Left colon (tissue), 2 donors: ENCODE measurements at regions not wholly inside any gene's neighbourhood (a gene's known extent, or its start where the extent isn't known, plus 50 kb on each side); places are given as distances from the start of the nearest gene placed in this dataset.

ENCODE experiments used
- ATAC-seq: fragments of 200-7000 bp; cut with Tn5 transposase; one replicate; pipeline ENCODE4 v1.9.1; 2020; ENCODE audit warnings: mild to moderate bottlenecking, moderate library complexity
- DNase-seq, 2 donors: peaks; one replicate each; pipeline ENCODE4 v3.0.0-alpha.2; 2020
- intact Hi-C, 2 donors: fragments of 100-400 bp; cut with DNase I in 1 of 2; cut with micrococcal nuclease in 1 of 2; formaldehyde crosslinking; loops; one replicate each; pipeline versions ENCODE4 v1.11.2 to v1.14.0; 2022; cut with DNase I, micrococcal nuclease
- donor health status: DM: no; HTN: no; CAD: no.
- donor health status: DM: yes; HTN: yes; CAD: no.

- DNase-seq = no peak
- no peak for ATAC-seq
- intact Hi-C loops = loop anchor here in 1 of 2 donors (2.0 kb wide), 1 partner anchor 837 kb away; no protein-coding TSS in a partner anchor
Measured at GRCh38 chr9:87323928-87324327, 173.7 kb upstream of the DAPK1 start.

DNA sequence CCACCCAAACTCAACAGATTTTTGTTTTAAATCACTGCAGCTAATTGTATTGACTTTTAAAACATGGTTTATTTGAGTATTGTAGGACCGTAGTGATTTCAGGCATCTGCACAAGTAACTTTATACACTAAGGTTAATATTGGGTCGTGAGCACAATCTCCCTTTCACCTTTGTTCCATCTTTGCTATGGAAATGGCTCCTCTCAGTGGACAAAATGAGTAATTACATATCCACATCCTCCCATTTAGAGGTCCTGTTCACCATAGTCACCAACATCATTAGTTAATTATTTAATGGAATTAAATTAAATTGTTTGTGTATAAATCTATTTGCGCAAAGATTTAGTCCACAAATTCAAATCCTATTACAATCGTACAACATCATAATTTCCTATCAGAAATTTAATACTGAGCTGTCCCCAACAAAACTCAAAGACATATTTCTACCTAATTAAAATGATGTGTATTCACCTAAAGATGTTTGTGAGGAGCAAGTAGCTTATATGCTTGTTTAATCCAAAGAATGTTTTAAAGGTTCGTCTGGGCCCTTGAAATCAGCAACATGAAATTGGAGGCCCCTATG is 173.0 kb upstream of the DAPK1 start:
- intact Hi-C loops = loop anchor here in 1 of 2 donors (2.0 to 5.0 kb wide), 2 partner anchors 838 to 892 kb away; no protein-coding TSS in a partner anchor
- ATAC-seq (peak; percentile 61), DNase-seq (no peak)

GRCh38 chr9:87327575-87328125 is 170.0 kb upstream of the DAPK1 start:
- intact Hi-C loops = loop anchor here in 1 of 2 donors (5.0 kb wide), 1 partner anchor 895 kb away; no protein-coding TSS in a partner anchor
- DNase-seq = no peak
- ATAC-seq = no peak

DNA sequence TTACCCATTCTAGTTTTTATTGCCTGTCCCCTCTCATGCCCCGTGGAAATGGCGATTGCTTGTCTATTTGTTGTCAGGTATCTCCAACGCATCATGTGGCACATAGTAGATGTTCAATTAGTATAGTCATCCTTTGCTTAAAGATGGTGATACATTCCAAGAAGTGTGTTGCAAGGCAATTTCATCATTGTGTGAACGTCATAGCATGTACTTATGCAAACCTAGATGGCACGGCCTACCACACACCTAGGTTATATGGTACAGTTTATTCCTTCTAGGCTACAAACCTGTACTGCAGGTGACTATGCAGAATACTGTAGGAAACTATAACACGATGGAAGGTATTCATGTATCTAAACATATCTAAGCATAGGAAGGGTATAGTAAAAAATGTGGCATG is 163.9 kb upstream of the DAPK1 start:
- intact Hi-C loops = loop anchor here in 1 of 2 donors (10.0 kb wide), 1 partner anchor 331 kb away; no protein-coding TSS in a partner anchor
- DNase-seq = no peak
- no peak for ATAC-seq

DNA sequence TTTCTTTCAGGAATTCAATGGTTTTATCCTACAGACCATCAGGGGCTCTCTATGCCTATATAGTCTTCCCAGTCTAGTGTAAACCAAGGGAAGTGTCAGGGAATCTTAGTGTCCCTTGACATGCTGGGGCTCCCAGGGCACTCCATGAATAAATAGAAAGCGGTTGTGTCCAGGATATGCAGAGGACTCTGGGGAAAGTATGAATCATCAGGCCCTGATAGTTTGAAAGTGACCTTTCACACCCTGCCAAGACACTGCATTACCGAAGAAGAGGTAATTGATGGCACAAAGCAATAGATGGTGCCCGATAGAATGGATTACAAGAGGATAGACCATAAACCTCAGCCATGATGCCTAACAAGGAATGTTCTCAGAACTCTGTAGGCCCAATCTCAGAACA is 163.3 kb upstream of the DAPK1 start:
- DNase-seq (no peak), ATAC-seq (no peak)
- intact Hi-C loops = loop anchor here in 1 of 2 donors (10.0 kb wide), 1 partner anchor 330 kb away; no protein-coding TSS in a partner anchor

DNA sequence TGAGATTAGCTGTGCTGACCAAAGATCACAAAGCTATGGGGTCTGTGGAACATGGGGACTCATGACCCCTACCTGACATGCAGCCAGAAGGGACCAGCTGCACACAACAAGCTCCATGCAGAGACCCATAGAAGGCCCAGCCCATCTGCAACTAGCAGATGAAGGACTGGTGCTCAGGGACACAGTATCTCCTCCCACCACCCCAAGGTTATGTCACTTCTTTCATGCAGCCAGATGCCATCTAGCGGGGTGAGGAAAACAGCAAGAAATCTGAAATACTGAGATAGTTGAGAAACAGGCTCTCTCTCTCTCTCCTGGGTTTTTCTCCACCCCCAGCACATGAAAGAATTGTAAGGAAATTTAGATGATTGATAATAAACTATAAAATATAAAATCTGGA is 161.3 kb upstream of the DAPK1 start:
- ATAC-seq = no peak
- intact Hi-C loops = loop anchor here (2.0 to 10.0 kb wide), 2 partner anchors 326 to 328 kb away; no protein-coding TSS in a partner anchor
- DNase-seq = no peak

GRCh38 chr9:87336914-87337333 is 160.7 kb upstream of the DAPK1 start:
- intact Hi-C loops = loop anchor here (2.0 to 10.0 kb wide), 2 partner anchors 326 to 328 kb away; no protein-coding TSS in a partner anchor
- DNase-seq (peak in 1 of 2 donors; percentile 14), ATAC-seq (peak; percentile 76)

DNA sequence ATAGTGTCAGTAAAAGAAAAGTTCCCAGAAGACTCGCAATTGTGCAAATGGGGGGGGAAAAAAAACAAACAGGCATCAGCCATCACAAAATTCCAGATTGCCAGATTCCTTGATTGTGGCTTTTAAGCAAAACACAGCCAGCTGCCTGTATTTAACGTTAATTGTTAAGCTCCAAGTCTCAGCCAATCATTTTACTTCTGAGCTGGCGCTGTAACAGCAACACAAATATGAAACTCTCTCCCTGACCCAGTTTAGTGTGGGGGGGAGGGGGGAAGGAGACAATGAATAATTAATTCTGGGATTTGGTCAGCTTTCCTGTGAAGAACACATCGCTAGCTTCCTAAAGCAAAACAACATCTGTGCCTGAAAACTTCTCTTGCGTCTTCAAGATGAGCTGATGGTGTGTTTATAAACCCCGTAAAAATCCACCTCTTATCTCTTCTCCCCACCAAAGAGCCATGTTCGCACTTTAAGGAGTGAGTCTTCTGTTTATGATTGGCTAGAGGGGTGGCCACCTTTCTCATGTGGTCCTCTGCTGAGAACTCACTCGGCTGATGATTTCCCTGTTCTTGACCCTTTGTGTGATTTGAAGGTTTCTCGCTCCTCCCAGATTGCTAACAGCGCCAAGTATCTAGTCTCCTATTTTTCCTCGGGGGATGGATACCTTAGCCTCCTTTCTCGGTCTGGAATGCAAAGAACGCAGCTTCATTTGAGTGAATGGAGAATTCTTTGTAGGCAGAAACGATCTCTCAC is 160.2 kb upstream of the DAPK1 start:
- DNase-seq (no peak), ATAC-seq (no peak)
- intact Hi-C loops = loop anchor here (2.0 to 10.0 kb wide), 2 partner anchors 325 to 327 kb away; no protein-coding TSS in a partner anchor

DNA sequence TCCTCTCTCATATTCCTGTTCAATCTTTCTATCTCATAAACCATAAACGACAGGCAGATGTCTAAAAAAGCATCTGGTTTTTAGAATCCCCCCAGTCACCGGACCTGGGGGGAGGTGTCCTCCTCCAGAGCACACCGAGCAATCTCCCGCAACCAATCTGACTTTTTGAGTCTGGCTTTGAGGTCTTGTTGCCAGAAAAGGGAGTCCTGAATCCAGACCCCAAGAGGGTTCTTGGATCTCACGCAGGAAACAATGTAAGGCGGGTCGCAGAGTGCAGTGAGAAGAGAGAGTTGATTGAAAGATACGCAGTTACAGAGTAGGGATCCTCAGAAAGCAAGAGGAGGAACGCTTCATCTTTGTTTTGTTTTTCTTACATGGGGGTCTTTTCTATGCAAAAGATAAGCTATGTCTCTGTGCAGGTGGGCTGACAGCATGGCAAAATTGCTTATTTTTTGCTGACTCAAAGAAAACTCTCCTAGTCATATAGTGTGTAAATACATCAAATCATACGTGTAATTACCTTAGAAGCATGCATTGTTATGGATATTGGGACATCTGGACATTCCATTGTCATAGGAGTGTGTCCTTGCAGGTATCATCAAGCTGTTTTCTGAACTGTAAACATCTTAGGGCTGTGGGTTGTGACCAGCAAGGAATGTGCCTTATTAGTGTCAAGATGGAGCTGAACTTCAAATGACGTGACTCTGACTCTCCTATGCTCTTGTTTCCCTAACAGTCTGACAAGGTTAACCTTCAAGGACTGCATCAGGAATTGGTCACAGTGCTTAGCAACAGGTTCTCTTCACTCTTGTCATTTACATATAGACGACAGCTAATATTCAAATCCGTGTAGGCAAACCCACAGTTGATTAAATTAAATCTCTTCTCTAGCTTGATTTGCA is 159.3 kb upstream of the DAPK1 start:
- no peak for DNase-seq
- no peak for ATAC-seq
- intact Hi-C loops = loop anchor here in 1 of 2 donors (10.0 kb wide), 1 partner anchor 326 kb away; no protein-coding TSS in a partner anchor

DNA sequence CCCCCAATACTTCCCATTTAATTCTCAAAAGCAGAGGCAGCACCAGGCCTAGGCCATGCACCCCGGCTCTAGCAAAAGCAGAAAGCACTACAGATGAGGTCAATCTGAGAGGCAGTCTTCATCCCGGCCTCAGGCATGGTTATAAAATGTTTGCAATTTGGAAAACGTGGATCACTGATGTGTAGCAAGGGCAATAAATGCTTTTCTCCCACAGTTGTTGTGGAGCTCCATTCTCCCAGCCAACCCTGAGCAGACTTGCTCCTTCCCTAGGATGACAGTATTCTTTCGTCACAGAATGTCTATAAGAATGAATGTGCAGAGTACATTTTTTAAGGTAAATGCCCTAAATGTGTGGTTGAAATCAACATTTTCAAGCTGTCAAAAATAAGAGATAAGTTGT is 157.3 kb upstream of the DAPK1 start:
- intact Hi-C loops = no loop called here
- DNase-seq = no peak

GRCh38 chr9:87342743-87343142 is 154.9 kb upstream of the DAPK1 start:
- intact Hi-C loops = no loop called here
- ATAC-seq = no peak
- no peak for DNase-seq

More for the DNA sequence above, 157.3 kb upstream of the DAPK1 start:
- no peak for ATAC-seq

DNA sequence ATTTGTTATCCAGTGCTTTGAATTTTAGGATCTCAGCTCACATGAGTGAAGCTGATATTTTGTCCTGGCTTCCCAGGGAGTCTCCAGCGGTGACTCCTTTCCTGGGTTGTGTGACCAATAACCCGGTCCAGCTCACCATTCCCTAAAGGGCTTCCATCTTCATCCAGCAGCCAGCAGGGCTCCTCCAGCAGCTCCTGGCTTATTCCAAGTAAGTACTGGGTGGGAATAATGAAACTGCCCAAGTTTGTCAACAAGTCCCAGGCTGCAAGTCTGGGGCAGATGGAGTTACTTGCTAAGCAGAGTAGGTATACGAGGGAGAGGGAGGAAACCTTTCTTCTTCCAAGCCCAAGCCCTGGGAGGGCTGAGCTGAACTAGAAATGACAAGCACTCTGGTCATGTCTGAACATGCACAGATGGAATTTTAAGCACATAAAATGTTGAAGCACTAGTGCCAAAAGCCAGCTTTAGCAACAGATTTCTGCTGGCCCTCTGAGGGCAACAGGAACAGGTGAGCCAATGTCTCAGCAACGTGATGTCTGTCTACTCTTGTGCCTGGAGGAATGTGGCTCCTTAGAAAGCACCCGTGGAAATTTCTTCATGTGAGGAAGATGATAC is 153.7 kb upstream of the DAPK1 start:
- intact Hi-C loops = no loop called here
- ATAC-seq (no peak), DNase-seq (no peak)

GRCh38 chr9:87346061-87346665 is 151.5 kb upstream of the DAPK1 start:
- no peak for DNase-seq
- no peak for ATAC-seq
- intact Hi-C loops = no loop called here

DNA sequence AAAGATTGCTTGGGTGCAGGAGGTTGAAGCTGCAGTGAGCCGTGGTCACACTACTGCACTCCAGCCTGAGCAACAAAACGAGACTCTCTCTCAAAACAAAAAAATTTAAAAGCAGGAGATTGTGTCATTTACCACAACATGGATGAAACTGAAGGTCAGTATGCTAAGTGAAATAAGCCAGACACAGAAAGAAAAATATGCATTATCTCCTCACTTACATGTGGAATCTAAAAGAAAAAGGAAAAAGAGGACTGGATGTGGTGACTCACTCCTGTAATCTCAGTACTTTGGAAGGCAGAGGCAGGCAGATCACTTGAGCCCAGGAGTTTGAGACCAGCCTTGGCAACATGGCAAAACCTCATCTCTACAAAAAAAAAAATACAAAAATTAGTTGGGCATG is 146.8 kb upstream of the DAPK1 start:
- intact Hi-C loops = no loop called here
- DNase-seq (no peak), ATAC-seq (no peak)

DNA sequence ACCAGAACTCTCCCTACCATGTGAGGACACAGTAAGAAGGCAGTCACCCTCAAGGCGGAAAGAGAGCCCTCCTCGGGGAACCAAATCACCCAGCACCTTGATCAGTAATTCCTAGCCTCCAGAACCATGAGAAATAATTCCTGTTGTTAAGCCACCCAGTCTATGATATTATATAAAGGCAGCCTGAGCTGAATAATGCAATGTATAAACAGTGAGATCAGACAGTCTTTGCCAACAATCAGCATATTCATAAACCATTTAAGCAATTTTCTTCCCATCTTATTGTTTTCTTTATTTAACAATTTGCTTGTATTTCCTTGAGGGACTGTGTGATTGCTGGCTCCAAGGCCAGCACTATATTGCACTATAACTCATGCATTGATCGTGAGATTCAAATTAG is 144.4 kb upstream of the DAPK1 start:
- ATAC-seq (no peak), DNase-seq (no peak)
- intact Hi-C loops = no loop called here

- ATAC-seq = no peak
- intact Hi-C loops = no loop called here
- no peak for DNase-seq
Measured at GRCh38 chr9:87354147-87354546, 143.5 kb upstream of the DAPK1 start.

- DNase-seq = no peak
- intact Hi-C loops = no loop called here
- no peak for ATAC-seq
Measured at GRCh38 chr9:87357600-87357999, 140.1 kb upstream of the DAPK1 start.

DNA sequence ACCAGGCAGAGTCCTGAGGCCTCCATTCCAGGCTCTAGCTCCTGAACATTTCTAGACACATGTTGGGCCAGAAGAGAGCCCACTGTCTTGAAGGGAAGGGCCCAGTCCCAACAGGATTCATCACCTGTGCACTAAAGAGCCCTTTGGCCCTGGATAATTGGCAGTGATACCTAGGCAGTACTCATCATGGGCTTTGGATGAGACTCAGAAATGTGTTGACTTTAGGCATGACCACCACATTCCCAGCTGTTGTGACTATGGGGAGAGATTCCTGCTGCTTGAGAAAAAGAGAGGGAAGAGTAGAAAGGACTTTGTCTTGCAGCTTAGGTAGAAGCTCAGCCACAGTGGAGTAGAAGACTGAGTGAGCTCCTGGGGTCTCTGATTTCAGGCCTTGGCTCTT is 138.4 kb upstream of the DAPK1 start:
- DNase-seq (no peak), ATAC-seq (no peak)
- intact Hi-C loops = no loop called here
